ENCODE measurements at regions not wholly inside any gene's neighbourhood (a gene's known extent, or its start where the extent isn't known, plus 50 kb on each side); places are given as distances from the start of the nearest gene placed in this dataset.
A peak's percentile ranks its signal among the peaks of the same experiment; 100 is the strongest.

DNA sequence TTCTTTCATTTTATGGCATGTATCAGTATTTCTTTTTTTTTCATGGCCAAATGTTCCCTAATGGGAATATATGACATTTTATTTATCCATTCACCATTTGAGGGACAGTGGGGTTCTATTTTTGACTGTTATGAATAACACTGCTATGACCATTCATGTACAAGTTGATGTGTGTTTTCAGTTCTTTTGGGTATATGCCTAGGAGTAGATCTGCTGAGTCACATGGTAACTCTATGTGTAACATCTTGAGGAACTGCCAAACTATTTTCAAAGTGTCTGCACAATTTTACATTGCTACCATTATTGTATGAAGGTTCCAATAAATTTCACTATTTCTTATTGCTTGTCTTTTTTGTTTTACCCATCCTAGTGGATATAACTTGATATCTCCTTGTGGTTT is 223.0 kb downstream of the TANC2 start:
- peak overlapping the region in 1 of 2 experiments; percentile 6; a peak in 1 of 6 replicates for H3K27ac ChIP-seq
- ChIA-PET POLR2A (no interaction called here), CTCF (no interaction called here)
- peak in 1 of 2 experiments; percentile 60; a peak in 3 of 6 replicates for ATAC-seq
- TF ChIP-seq FOSL2 (IDR thresholded peaks at IDR 0.05) (no peak), FOSL2 (CRISPR knock-in tag; IDR thresholded peaks at IDR 0.05) (no peak), MAFK (IDR thresholded peaks at IDR 0.05; ENCODE audit: partially characterized antibody) (peak; percentile 78), NFE2L2 (conservative IDR thresholded peaks at IDR 0.05; ENCODE audit: low read length) (peak; percentile 56)
- FAIRE-seq = no peak
- no peak overlapping the region for H3K4me3 ChIP-seq
- peak in 1 of 2 experiments; percentile 25 for DNase-seq (ENCODE audit: low read depth in 1 of 2, low spot score in 1 of 2)
- peak overlapping the region; percentile 3; the same call in 2 of the 3 replicates for H3K4me2 ChIP-seq
- H3K9me3 ChIP-seq = no peaks in the 10 kb centered on the region
- H3K4me1 ChIP-seq = peaks cover 15% of the 10 kb centered on the region

DNA sequence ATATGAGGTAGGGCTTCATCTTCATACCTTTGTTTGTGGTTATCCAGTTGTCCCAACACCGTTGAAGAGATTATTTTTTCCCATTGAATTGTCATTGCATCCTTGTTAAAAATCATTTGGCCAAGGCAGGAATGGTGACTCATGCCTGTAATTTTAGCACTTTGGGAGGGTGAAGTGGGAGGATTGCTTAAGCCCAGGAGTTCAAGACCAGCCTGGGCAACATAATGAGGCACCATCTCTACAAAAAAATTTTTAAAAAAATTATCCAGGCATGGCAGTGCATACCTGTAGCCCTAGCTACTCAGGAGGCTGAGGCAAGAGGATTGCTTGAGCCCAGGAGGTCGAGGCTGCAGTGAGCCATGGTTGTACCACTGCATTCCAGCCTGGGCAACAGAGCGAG is 223.9 kb downstream of the TANC2 start:
- TF ChIP-seq HOXA7 (CRISPR knock-in tag; IDR thresholded peaks at IDR 0.05) = no peak
- no peak for TF ChIP-seq HOXB5 (CRISPR knock-in tag; IDR thresholded peaks at IDR 0.05)
- no peak for TF ChIP-seq FOSL2 (IDR thresholded peaks at IDR 0.05)
- peak; percentile 46 for TF ChIP-seq FOSL2 (CRISPR knock-in tag; IDR thresholded peaks at IDR 0.05)
- peaks cover 15% of the 10 kb centered on the region for H3K4me1 ChIP-seq
- POLR2A ChIA-PET = no interaction called here
- H3K4me2 ChIP-seq = no peak overlapping the region
- no peaks in the 10 kb centered on the region for H3K9me3 ChIP-seq
- CTCF ChIA-PET = interaction anchor here (0.6 kb wide), 1 partner anchor 9 kb away, joined by 3 read pairs; no protein-coding TSS in a partner anchor
- 78% methylated on average over 3 of the region's 3 CpGs for WGBS (ENCODE audit: missing lambda C conversion rate)
- H3K4me3 ChIP-seq = no peak overlapping the region
- no peak for DNase-seq (ENCODE audit: low read depth in 1 of 2, low spot score in 1 of 2)
- FAIRE-seq = peak; percentile 92
- no peak overlapping the region for H3K27ac ChIP-seq
- ATAC-seq = no peak

DNA sequence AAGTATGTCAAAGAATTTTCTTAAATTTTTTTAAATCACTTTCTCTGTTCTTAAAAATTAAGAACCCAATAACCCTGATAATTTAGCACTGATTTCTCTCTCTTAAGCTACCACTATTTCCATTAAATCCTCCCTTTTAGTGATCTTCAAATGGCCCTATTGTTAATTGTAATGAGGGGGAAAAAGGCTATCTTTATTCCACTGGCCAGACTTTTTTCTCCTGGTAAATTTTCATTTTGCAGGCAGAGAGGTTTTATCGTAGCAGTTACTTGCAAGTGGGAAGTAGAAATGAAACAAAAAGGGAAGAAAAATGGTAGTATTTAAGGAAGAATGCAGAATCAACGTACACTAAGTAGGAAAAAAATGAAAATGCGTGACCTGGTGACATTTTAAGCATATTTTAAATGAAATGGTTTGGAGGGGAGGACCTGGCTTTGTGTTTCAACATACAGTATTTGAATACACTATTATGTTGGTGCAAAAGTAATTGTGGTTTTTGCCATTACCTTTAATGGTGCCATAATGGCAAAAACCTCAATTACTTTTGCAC is 224.9 kb downstream of the TANC2 start:
- CTCF ChIA-PET = no interaction called here
- 93% methylated on average over 3 of the region's 3 CpGs for WGBS (ENCODE audit: missing lambda C conversion rate)
- H3K4me1 ChIP-seq = peaks cover 13% of the 10 kb centered on the region
- H3K27ac ChIP-seq = no peak overlapping the region
- TF ChIP-seq, protein P1, sequence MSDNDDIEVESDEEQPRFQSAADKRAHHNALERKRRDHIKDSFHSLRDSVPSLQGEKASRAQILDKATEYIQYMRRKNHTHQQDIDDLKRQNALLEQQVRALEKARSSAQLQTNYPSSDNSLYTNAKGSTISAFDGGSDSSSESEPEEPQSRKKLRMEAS (IDR thresholded peaks at IDR 0.05) = no peak
- TF ChIP-seq FOSB (CRISPR knock-in tag; IDR thresholded peaks at IDR 0.05) = no peak
- no peak for TF ChIP-seq BHLHE40 (IDR thresholded peaks at IDR 0.05; ENCODE audit: low read depth, low read length)
- POLR2A ChIA-PET = no interaction called here
- DNase-seq (ENCODE audit: low read depth in 1 of 2, low spot score in 1 of 2) (no peak), FAIRE-seq (no peak), ATAC-seq (no peak)
- no peak overlapping the region for H3K4me2 ChIP-seq
- no peak overlapping the region for H3K4me3 ChIP-seq
- H3K9me3 ChIP-seq = no peaks in the 10 kb centered on the region

DNA sequence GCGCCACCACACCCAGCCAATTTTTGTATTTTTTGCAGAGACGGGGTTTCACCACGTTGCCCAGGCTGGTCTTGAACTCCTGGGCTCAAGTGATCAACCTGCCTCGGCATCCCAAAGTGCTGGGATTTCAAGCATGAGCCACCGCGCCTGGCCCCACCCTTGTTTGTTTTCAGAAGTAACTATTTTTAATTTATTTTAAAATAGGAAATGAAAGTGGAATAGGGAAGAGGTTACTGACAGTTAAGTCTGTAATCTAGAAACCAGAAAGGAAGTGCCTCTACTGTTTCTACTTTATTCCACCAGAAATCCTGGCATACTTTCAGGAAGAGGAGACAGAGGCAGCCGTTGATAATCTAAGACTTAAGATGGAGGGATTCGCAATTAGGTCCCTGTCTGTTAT is 225.6 kb downstream of the TANC2 start:
- POLR2A ChIA-PET = no interaction called here
- TF ChIP-seq ZSCAN20 (CRISPR knock-in tag; IDR thresholded peaks at IDR 0.05) (no peak), FOXS1 (CRISPR knock-in tag; IDR thresholded peaks at IDR 0.05) (no peak), CBX2 (IDR thresholded peaks at IDR 0.05; ENCODE audit: borderline replicate concordance, low read depth) (no peak), CHD2 (IDR thresholded peaks at IDR 0.05; ENCODE audit: low read length, partially characterized antibody) (no peak), POLR2AphosphoS2 (conservative IDR thresholded peaks at IDR 0.05; ENCODE audit: low read length) (no peak), CEBPB (IDR thresholded peaks at IDR 0.05) (no peak), NR3C1 (IDR thresholded peaks at IDR 0.05) (no peak)
- TF ChIP-seq, protein P2, sequence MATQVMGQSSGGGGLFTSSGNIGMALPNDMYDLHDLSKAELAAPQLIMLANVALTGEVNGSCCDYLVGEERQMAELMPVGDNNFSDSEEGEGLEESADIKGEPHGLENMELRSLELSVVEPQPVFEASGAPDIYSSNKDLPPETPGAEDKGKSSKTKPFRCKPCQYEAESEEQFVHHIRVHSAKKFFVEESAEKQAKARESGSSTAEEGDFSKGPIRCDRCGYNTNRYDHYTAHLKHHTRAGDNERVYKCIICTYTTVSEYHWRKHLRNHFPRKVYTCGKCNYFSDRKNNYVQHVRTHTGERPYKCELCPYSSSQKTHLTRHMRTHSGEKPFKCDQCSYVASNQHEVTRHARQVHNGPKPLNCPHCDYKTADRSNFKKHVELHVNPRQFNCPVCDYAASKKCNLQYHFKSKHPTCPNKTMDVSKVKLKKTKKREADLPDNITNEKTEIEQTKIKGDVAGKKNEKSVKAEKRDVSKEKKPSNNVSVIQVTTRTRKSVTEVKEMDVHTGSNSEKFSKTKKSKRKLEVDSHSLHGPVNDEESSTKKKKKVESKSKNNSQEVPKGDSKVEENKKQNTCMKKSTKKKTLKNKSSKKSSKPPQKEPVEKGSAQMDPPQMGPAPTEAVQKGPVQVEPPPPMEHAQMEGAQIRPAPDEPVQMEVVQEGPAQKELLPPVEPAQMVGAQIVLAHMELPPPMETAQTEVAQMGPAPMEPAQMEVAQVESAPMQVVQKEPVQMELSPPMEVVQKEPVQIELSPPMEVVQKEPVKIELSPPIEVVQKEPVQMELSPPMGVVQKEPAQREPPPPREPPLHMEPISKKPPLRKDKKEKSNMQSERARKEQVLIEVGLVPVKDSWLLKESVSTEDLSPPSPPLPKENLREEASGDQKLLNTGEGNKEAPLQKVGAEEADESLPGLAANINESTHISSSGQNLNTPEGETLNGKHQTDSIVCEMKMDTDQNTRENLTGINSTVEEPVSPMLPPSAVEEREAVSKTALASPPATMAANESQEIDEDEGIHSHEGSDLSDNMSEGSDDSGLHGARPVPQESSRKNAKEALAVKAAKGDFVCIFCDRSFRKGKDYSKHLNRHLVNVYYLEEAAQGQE (IDR thresholded peaks at IDR 0.05) = no peak
- TF ChIP-seq, protein P3, sequence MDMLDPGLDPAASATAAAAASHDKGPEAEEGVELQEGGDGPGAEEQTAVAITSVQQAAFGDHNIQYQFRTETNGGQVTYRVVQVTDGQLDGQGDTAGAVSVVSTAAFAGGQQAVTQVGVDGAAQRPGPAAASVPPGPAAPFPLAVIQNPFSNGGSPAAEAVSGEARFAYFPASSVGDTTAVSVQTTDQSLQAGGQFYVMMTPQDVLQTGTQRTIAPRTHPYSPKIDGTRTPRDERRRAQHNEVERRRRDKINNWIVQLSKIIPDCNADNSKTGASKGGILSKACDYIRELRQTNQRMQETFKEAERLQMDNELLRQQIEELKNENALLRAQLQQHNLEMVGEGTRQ (IDR thresholded peaks at IDR 0.05) = no peak
- no peaks in the 10 kb centered on the region for H3K9me3 ChIP-seq
- peaks cover 13% of the 10 kb centered on the region for H3K4me1 ChIP-seq
- CTCF ChIA-PET = no interaction called here
- WGBS (ENCODE audit: missing lambda C conversion rate) = 95% methylated on average over 8 of the region's 8 CpGs
- no peak overlapping the region for H3K4me2 ChIP-seq
- ATAC-seq (no peak), DNase-seq (ENCODE audit: low read depth in 1 of 2, low spot score in 1 of 2) (no peak), FAIRE-seq (no peak)
- H3K4me3 ChIP-seq = no peak overlapping the region
- H3K27ac ChIP-seq = no peak overlapping the region

All from A549 (cell line).